ENCODE measurements at regions not wholly inside any gene's neighbourhood (a gene's known extent, or its start where the extent isn't known, plus 50 kb on each side); places are given as distances from the start of the nearest gene placed in this dataset.
A peak's percentile ranks its signal among the peaks of the same experiment; 100 is the strongest.

GRCh38 chr4:152158225-152158624 is 377.7 kb downstream of the FBXW7 start:
- no peak for DNase-seq

- DNase-seq: no peak
Observed at GRCh38 chr4:152157629-152158028, 378.3 kb downstream of the FBXW7 start.

GRCh38 chr4:152156442-152156841 is 379.4 kb downstream of the FBXW7 start:
- DNase-seq: no peak

GRCh38 chr4:152155070-152155469 is 380.8 kb downstream of the FBXW7 start:
- no peak for DNase-seq

GRCh38 chr4:152154433-152154832 is 381.5 kb downstream of the FBXW7 start:
- DNase-seq: no peak

- no peak for DNase-seq
Observed at GRCh38 chr4:152153476-152154270, 382.2 kb downstream of the FBXW7 start.

GRCh38 chr4:152150214-152150613 is 385.7 kb downstream of the FBXW7 start:
- DNase-seq: no peak

GRCh38 chr4:152149745-152150144 is 386.1 kb downstream of the FBXW7 start:
- DNase-seq: no peak

GRCh38 chr4:152148057-152148456 is 387.2 kb upstream of the GATB start:
- no peak for DNase-seq

- no peak for DNase-seq
Observed at GRCh38 chr4:152146244-152146643, 385.4 kb upstream of the GATB start.

- no peak for DNase-seq
Observed at GRCh38 chr4:152143806-152144205, 383.0 kb upstream of the GATB start.

GRCh38 chr4:152138451-152138850 is 377.6 kb upstream of the GATB start:
- no peak for DNase-seq

- no peak for DNase-seq
Observed at GRCh38 chr4:152132776-152133175, 372.0 kb upstream of the GATB start.

GRCh38 chr4:152128356-152128755 is 367.5 kb upstream of the GATB start:
- DNase-seq: no peak

- DNase-seq: no peak
Observed at GRCh38 chr4:152126238-152126637, 365.4 kb upstream of the GATB start.

- no peak for DNase-seq
Observed at GRCh38 chr4:152118819-152119553, 358.2 kb upstream of the GATB start.

GRCh38 chr4:152117933-152118507 is 357.2 kb upstream of the GATB start:
- peak in 1 of 14 donors; percentile 63 for DNase-seq

GRCh38 chr4:152117520-152117919 is 356.7 kb upstream of the GATB start:
- peak in 1 of 14 donors; percentile 82 for DNase-seq

GRCh38 chr4:152117054-152117453 is 356.2 kb upstream of the GATB start:
- no peak for DNase-seq

- DNase-seq: no peak
Observed at GRCh38 chr4:152115794-152116193, 355.0 kb upstream of the GATB start.

- no peak for DNase-seq
Observed at GRCh38 chr4:152115118-152115517, 354.3 kb upstream of the GATB start.

- DNase-seq: peak in 3 of 14 donors; percentile 18 to 36 (median 33)
Observed at GRCh38 chr4:152114562-152114961, 353.8 kb upstream of the GATB start.

GRCh38 chr4:152112887-152113286 is 352.1 kb upstream of the GATB start:
- DNase-seq: no peak

- no peak for DNase-seq
Observed at GRCh38 chr4:152112190-152112589, 351.4 kb upstream of the GATB start.
